Tibial nerve (tissue), 4 donors: ENCODE measurements at regions not wholly inside any gene's neighbourhood (a gene's known extent, or its start where the extent isn't known, plus 50 kb on each side); places are given as distances from the start of the nearest gene placed in this dataset.

Experiments
- EP300 ChIP-seq, 2 donors: sonication (generic); formaldehyde crosslinking; IDR thresholded peaks; one replicate each; pipeline ENCODE4 v1.6.1; 2017; ENCODE audit warnings: antibody characterized with exemption in 2 of 2, mild to moderate bottlenecking in 1 of 2
- POLR2A ChIP-seq, 2 donors: fragments of 450-650 bp; IDR thresholded peaks; one replicate each; pipeline ENCODE4 v1.6.1; 2017; ENCODE audit warnings: antibody characterized with exemption in 2 of 2, mild to moderate bottlenecking in 2 of 2, moderate library complexity in 2 of 2
- TF ChIP-seq, protein P1 (sequence below), 5 experiments: fragments of 200-600 bp in 3 of 5; fragments of 450-650 bp in 2 of 5; sonication (generic) in 3 of 5; IDR thresholded peaks; one replicate each; pipeline ENCODE4 v1.5.1; 2016 to 2019; ENCODE audit warnings: antibody characterized with exemption in 5 of 5, mild to moderate bottlenecking in 3 of 5, moderate library complexity in 2 of 5

DNA sequence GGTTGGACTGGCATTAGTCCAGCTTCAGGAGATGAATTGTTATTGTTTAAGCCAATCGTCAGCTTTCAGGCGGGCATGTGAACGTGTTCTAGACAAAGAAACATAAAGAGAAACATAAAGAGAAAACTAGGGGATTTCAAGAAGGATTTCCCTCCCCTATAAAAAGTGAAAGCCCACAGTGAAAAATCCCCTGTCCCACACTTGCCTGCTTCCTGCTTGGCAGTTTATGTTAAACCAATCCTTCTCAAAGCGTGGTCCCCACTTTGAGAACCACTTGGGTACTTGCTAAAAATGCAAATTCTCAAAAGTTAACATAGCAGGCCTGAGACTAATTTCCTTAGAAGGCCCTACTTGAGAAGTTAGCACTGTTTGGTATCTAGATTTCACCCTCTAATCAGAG lies 293.0 kb upstream of the SOX14 start:
- no peak for TF ChIP-seq POLR2A (IDR thresholded peaks at IDR 0.05)
- TF ChIP-seq, protein P1, sequence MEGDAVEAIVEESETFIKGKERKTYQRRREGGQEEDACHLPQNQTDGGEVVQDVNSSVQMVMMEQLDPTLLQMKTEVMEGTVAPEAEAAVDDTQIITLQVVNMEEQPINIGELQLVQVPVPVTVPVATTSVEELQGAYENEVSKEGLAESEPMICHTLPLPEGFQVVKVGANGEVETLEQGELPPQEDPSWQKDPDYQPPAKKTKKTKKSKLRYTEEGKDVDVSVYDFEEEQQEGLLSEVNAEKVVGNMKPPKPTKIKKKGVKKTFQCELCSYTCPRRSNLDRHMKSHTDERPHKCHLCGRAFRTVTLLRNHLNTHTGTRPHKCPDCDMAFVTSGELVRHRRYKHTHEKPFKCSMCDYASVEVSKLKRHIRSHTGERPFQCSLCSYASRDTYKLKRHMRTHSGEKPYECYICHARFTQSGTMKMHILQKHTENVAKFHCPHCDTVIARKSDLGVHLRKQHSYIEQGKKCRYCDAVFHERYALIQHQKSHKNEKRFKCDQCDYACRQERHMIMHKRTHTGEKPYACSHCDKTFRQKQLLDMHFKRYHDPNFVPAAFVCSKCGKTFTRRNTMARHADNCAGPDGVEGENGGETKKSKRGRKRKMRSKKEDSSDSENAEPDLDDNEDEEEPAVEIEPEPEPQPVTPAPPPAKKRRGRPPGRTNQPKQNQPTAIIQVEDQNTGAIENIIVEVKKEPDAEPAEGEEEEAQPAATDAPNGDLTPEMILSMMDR (IDR thresholded peaks at IDR 0.05), result no peak
- no peak for TF ChIP-seq EP300 (IDR thresholded peaks at IDR 0.05)
